Fibroblast of lung (primary cell): ENCODE measurements at regions not wholly inside any gene's neighbourhood (a gene's known extent, or its start where the extent isn't known, plus 50 kb on each side); places are given as distances from the start of the nearest gene placed in this dataset.
A peak's percentile ranks its signal among the peaks of the same experiment; 100 is the strongest.

Source experiments
- DNase-seq, 2 donors: peaks; one replicate each; pipeline versions ENCODE4 v3.0.0 to v3.0.0-alpha.2; 2010; ENCODE audit warnings: low read depth in 2 of 2
- H2AFZ ChIP-seq: 2 replicates; pipeline ENCODE4 v1.5.1; 2012; ENCODE audit warnings: low read length, control low read depth, inconsistent platforms
- H3K27ac ChIP-seq: 2 replicates; pipeline ENCODE4 v1.5.1; 2011; ENCODE audit warnings: low read length, control low read depth; ENCODE audit not compliant: insufficient read depth
- H3K27me3 ChIP-seq: 2 replicates; pipeline ENCODE4 v1.5.1; 2011; ENCODE audit warnings: mild to moderate bottlenecking, low read length; ENCODE audit not compliant: control insufficient read depth, insufficient read depth
- H3K36me3 ChIP-seq: 2 replicates; pipeline ENCODE4 v1.5.1; 2011; ENCODE audit warnings: low read length; ENCODE audit not compliant: control insufficient read depth, insufficient read depth
- H3K4me1 ChIP-seq: 2 replicates; pipeline ENCODE4 v1.5.1; 2011; ENCODE audit warnings: low read length; ENCODE audit not compliant: control insufficient read depth, insufficient read depth; ENCODE audit errors: extremely low read depth
- H3K4me2 ChIP-seq: 2 replicates; pipeline ENCODE4 v1.5.1; 2011; ENCODE audit warnings: low read length, control low read depth; ENCODE audit not compliant: insufficient read depth; ENCODE audit errors: extremely low read depth
- H3K4me3 ChIP-seq, 4 experiments: fragments of 200-600 bp in 1 of 4; sonication (generic) in 1 of 4; replicated peaks in 1 of 4; 2 replicates each; pipeline ENCODE4 v1.5.1; 2011 to 2016; ENCODE audit warnings: low read length in 4 of 4, low read depth in 3 of 4, mild to moderate bottlenecking in 3 of 4, control low read depth in 2 of 4, inconsistent platforms in 1 of 4, mixed read lengths in 1 of 4; ENCODE audit not compliant: insufficient read depth in 1 of 4; ENCODE audit errors: control extremely low read depth in 1 of 4
- H3K79me2 ChIP-seq: 2 replicates; pipeline ENCODE4 v1.5.1; 2012; ENCODE audit warnings: mild to moderate bottlenecking, low read length, inconsistent platforms; ENCODE audit not compliant: control insufficient read depth, insufficient read depth
- H3K9ac ChIP-seq: 2 replicates; pipeline ENCODE4 v1.5.1; 2011; ENCODE audit warnings: mild to moderate bottlenecking, low read length, control low read depth; ENCODE audit not compliant: insufficient read depth
- H3K9me3 ChIP-seq: 2 replicates; pipeline ENCODE4 v1.5.1; 2012; ENCODE audit warnings: low read depth, low read length; ENCODE audit not compliant: control insufficient read depth, insufficient read depth
- H4K20me1 ChIP-seq: 2 replicates; pipeline ENCODE4 v1.5.1; 2011; ENCODE audit warnings: low read length; ENCODE audit not compliant: control insufficient read depth, insufficient read depth; ENCODE audit errors: extremely low read depth
- EZH2 ChIP-seq: IDR thresholded peaks from 2 replicates; pipeline ENCODE4 v1.5.1; 2012; ENCODE audit warnings: low read length, control low read depth, mild to moderate bottlenecking; ENCODE audit errors: missing control alignments
- TF ChIP-seq, protein P1 (sequence below), 2 donors: IDR thresholded peaks in 1 of 2; conservative IDR thresholded peaks in 1 of 2; 1 replicate in 1 of 2; 2 replicates in 1 of 2; pipeline ENCODE4 v1.5.1; 2011 to 2012; ENCODE audit warnings: low read length in 2 of 2, control low read depth in 1 of 2, inconsistent platforms in 1 of 2, low read depth in 1 of 2, mild to moderate bottlenecking in 1 of 2

- Histone ChIP-seq H3K27me3 (no peaks in the 10 kb centered on the region), H3K9ac (no peak overlapping the region), H3K4me3 (no peak overlapping the region), H3K4me1 (no peaks in the 10 kb centered on the region), H3K79me2 (no peaks in the 10 kb centered on the region), H2AFZ (no peak overlapping the region), H3K9me3 (no peaks in the 10 kb centered on the region), H3K36me3 (no peaks in the 10 kb centered on the region), H4K20me1 (no peaks in the 10 kb centered on the region), H3K27ac (no peak overlapping the region), H3K4me2 (no peak overlapping the region)
- TF ChIP-seq, protein P1, sequence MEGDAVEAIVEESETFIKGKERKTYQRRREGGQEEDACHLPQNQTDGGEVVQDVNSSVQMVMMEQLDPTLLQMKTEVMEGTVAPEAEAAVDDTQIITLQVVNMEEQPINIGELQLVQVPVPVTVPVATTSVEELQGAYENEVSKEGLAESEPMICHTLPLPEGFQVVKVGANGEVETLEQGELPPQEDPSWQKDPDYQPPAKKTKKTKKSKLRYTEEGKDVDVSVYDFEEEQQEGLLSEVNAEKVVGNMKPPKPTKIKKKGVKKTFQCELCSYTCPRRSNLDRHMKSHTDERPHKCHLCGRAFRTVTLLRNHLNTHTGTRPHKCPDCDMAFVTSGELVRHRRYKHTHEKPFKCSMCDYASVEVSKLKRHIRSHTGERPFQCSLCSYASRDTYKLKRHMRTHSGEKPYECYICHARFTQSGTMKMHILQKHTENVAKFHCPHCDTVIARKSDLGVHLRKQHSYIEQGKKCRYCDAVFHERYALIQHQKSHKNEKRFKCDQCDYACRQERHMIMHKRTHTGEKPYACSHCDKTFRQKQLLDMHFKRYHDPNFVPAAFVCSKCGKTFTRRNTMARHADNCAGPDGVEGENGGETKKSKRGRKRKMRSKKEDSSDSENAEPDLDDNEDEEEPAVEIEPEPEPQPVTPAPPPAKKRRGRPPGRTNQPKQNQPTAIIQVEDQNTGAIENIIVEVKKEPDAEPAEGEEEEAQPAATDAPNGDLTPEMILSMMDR (conservative IDR thresholded peaks at IDR 0.05 in 1 of 2, IDR thresholded peaks at IDR 0.05 in 1 of 2; ENCODE audit: low read depth in 1 of 2, low read length in 2 of 2): no peak
- TF ChIP-seq EZH2: no peak
- peak in 1 of 2 donors; percentile 5 for DNase-seq
These were observed 303.4 kb upstream of the PRMT6 start for GRCh38 chr1:106753066-106753465.

GRCh38 chr1:106754957-106755356 lies 301.5 kb upstream of the PRMT6 start:
- Histone ChIP-seq H3K9me3 (no peaks in the 10 kb centered on the region), H3K9ac (no peak overlapping the region), H2AFZ (no peak overlapping the region), H3K4me2 (no peak overlapping the region), H4K20me1 (no peaks in the 10 kb centered on the region), H3K4me3 (no peak overlapping the region), H3K27ac (no peak overlapping the region), H3K4me1 (no peaks in the 10 kb centered on the region), H3K36me3 (no peaks in the 10 kb centered on the region), H3K79me2 (no peaks in the 10 kb centered on the region), H3K27me3 (no peaks in the 10 kb centered on the region)
- TF ChIP-seq, protein P1 (conservative IDR thresholded peaks at IDR 0.05 in 1 of 2, IDR thresholded peaks at IDR 0.05 in 1 of 2; ENCODE audit: low read depth in 1 of 2, low read length in 2 of 2): no peak
- TF ChIP-seq EZH2: no peak
- DNase-seq: peak in 1 of 2 donors; percentile 8

DNA sequence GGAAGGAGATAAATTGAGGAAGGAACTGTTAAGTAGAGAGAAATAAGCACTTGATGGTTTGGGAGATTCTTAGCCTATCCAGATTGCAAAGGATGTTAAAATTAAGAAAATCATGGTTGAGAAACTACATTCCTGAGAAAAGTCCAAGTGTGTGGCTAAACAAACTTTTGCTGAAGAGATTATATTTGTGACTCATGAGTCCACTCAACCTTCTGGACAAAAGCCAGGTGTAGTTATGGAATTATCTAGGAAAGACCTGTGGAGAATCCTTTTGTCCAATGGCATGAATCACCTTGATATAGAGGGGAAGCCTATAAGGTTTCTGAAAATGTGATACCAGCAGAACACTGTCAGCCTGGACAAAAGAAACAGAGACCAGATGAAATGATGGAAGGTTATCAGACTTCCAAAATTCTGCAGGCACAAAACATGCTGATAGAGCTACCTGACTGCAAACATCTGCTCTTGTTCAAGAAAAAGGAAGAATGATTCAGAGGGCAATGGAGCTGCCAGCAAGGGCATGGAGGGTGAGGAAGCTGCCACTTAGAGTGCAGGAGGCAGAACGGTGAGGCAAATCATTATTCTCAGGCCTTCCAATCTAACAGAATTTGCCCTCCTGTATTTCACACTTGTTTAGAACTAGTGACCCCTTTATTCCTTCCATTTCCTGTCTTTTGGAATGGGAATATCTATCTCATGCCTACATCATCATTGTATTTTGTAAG lies 300.6 kb upstream of the PRMT6 start:
- H3K4me3 ChIP-seq: no peak overlapping the region
- H3K79me2 ChIP-seq: no peaks in the 10 kb centered on the region
- H3K4me1 ChIP-seq: no peaks in the 10 kb centered on the region
- H3K4me2 ChIP-seq: no peak overlapping the region
- no peaks in the 10 kb centered on the region for H3K27me3 ChIP-seq
- no peak overlapping the region for H2AFZ ChIP-seq
- H3K27ac ChIP-seq: no peak overlapping the region
- H3K36me3 ChIP-seq: no peaks in the 10 kb centered on the region
- no peak overlapping the region for H3K9ac ChIP-seq
- no peaks in the 10 kb centered on the region for H4K20me1 ChIP-seq
- no peaks in the 10 kb centered on the region for H3K9me3 ChIP-seq
- TF ChIP-seq, protein P1 (conservative IDR thresholded peaks at IDR 0.05 in 1 of 2, IDR thresholded peaks at IDR 0.05 in 1 of 2; ENCODE audit: low read depth in 1 of 2, low read length in 2 of 2): no peak
- no peak for TF ChIP-seq EZH2
- peak; percentile 64 to 71 for DNase-seq
